ENCODE measurements at regions not wholly inside any gene's neighbourhood (a gene's known extent, or its start where the extent isn't known, plus 50 kb on each side); places are given as distances from the start of the nearest gene placed in this dataset.
A peak's percentile ranks its signal among the peaks of the same experiment; 100 is the strongest.

- Histone ChIP-seq H3K23ac (ENCODE audit: low read length) (no peak overlapping the region), H3K18ac (ENCODE audit: low read length) (no peak overlapping the region), H3K56ac (ENCODE audit: low read length) (no peak overlapping the region), H2BK15ac (replicated peaks; ENCODE audit: low read depth) (no peak overlapping the region), H3K4me1 (ENCODE audit: control insufficient read depth, low read depth, low read length) (no peaks in the 10 kb centered on the region), H3K36me3 (ENCODE audit: control insufficient read depth, insufficient read depth, low read length) (no peaks in the 10 kb centered on the region), H4K8ac (ENCODE audit: low read depth, low read length) (no peak overlapping the region), H4K5ac (ENCODE audit: low read length) (no peak overlapping the region), H3K4ac (ENCODE audit: low read depth, low read length) (no peak overlapping the region), H3K4me2 (ENCODE audit: low read length) (no peak overlapping the region), H3K9ac (ENCODE audit: low read length) (no peak overlapping the region), H2AK5ac (ENCODE audit: low read length) (no peak overlapping the region), H3K27me3 (ENCODE audit: insufficient read depth, low read length, poor library complexity) (no peaks in the 10 kb centered on the region), H3K79me2 (ENCODE audit: control insufficient read depth, insufficient read depth, low read length) (no peaks in the 10 kb centered on the region), H2BK5ac (ENCODE audit: low read length) (no peak overlapping the region), H3K4me3 (ENCODE audit: low read length) (no peak overlapping the region), H3K79me1 (ENCODE audit: low read length) (no peaks in the 10 kb centered on the region), H2BK120ac (ENCODE audit: low read depth, low read length) (no peak overlapping the region), H3K27ac (ENCODE audit: low read depth, low read length) (no peak overlapping the region)
- DNase-seq, result no peak
- WGBS (ENCODE audit: extremely low coverage, insufficient coverage, low lambda C conversion rate), result no CpG with 5 or more reads among the region's 5 CpGs
Observed at GRCh38 chr4:96767815-96768480, 928.1 kb downstream of the PDHA2 start.

GRCh38 chr4:96775501-96775900, 935.6 kb downstream of the PDHA2 start:
- no peak overlapping the region for H3K9ac ChIP-seq (ENCODE audit: low read length)
- H3K27me3 ChIP-seq (ENCODE audit: insufficient read depth, low read length, poor library complexity), result no peaks in the 10 kb centered on the region
- H3K27ac ChIP-seq (ENCODE audit: low read depth, low read length), result no peak overlapping the region
- H4K8ac ChIP-seq (ENCODE audit: low read depth, low read length), result no peak overlapping the region
- H3K36me3 ChIP-seq (ENCODE audit: control insufficient read depth, insufficient read depth, low read length), result no peaks in the 10 kb centered on the region
- H3K4me2 ChIP-seq (ENCODE audit: low read length), result no peak overlapping the region
- no peak for DNase-seq
- no peak overlapping the region for H3K23ac ChIP-seq (ENCODE audit: low read length)
- no peak overlapping the region for H3K4me3 ChIP-seq (ENCODE audit: low read length)
- H3K56ac ChIP-seq (ENCODE audit: low read length), result no peak overlapping the region
- H3K18ac ChIP-seq (ENCODE audit: low read length), result no peak overlapping the region
- no peak overlapping the region for H4K5ac ChIP-seq (ENCODE audit: low read length)
- no peaks in the 10 kb centered on the region for H3K79me1 ChIP-seq (ENCODE audit: low read length)
- H2BK15ac ChIP-seq (replicated peaks; ENCODE audit: low read depth), result no peak overlapping the region
- H3K4me1 ChIP-seq (ENCODE audit: control insufficient read depth, low read depth, low read length), result no peaks in the 10 kb centered on the region
- no peak overlapping the region for H2AK5ac ChIP-seq (ENCODE audit: low read length)
- WGBS (ENCODE audit: extremely low coverage, insufficient coverage, low lambda C conversion rate), result no CpG with 5 or more reads among the region's 2 CpGs
- no peaks in the 10 kb centered on the region for H3K79me2 ChIP-seq (ENCODE audit: control insufficient read depth, insufficient read depth, low read length)
- no peak overlapping the region for H2BK120ac ChIP-seq (ENCODE audit: low read depth, low read length)
- H3K4ac ChIP-seq (ENCODE audit: low read depth, low read length), result no peak overlapping the region
- no peak overlapping the region for H2BK5ac ChIP-seq (ENCODE audit: low read length)

- H2BK120ac ChIP-seq (ENCODE audit: low read depth, low read length), result no peak overlapping the region
- DNase-seq, result no peak
- H2AK5ac ChIP-seq (ENCODE audit: low read length), result no peak overlapping the region
- no peaks in the 10 kb centered on the region for H3K27me3 ChIP-seq (ENCODE audit: insufficient read depth, low read length, poor library complexity)
- no peak overlapping the region for H3K4me2 ChIP-seq (ENCODE audit: low read length)
- H4K8ac ChIP-seq (ENCODE audit: low read depth, low read length), result no peak overlapping the region
- no peaks in the 10 kb centered on the region for H3K4me1 ChIP-seq (ENCODE audit: control insufficient read depth, low read depth, low read length)
- H3K56ac ChIP-seq (ENCODE audit: low read length), result no peak overlapping the region
- no CpG with 5 or more reads among the region's 2 CpGs for WGBS (ENCODE audit: extremely low coverage, insufficient coverage, low lambda C conversion rate)
- no peak overlapping the region for H3K9ac ChIP-seq (ENCODE audit: low read length)
- no peak overlapping the region for H3K23ac ChIP-seq (ENCODE audit: low read length)
- no peaks in the 10 kb centered on the region for H3K79me2 ChIP-seq (ENCODE audit: control insufficient read depth, insufficient read depth, low read length)
- no peak overlapping the region for H2BK5ac ChIP-seq (ENCODE audit: low read length)
- no peaks in the 10 kb centered on the region for H3K79me1 ChIP-seq (ENCODE audit: low read length)
- H4K5ac ChIP-seq (ENCODE audit: low read length), result no peak overlapping the region
- no peaks in the 10 kb centered on the region for H3K36me3 ChIP-seq (ENCODE audit: control insufficient read depth, insufficient read depth, low read length)
- no peak overlapping the region for H3K4me3 ChIP-seq (ENCODE audit: low read length)
- H3K4ac ChIP-seq (ENCODE audit: low read depth, low read length), result no peak overlapping the region
- H3K27ac ChIP-seq (ENCODE audit: low read depth, low read length), result no peak overlapping the region
- no peak overlapping the region for H2BK15ac ChIP-seq (replicated peaks; ENCODE audit: low read depth)
- no peak overlapping the region for H3K18ac ChIP-seq (ENCODE audit: low read length)
Observed at GRCh38 chr4:96776920-96777527, 937.1 kb downstream of the PDHA2 start.

GRCh38 chr4:96784336-96784735, 944.4 kb downstream of the PDHA2 start:
- H3K18ac ChIP-seq (ENCODE audit: low read length), result no peak overlapping the region
- H3K27me3 ChIP-seq (ENCODE audit: insufficient read depth, low read length, poor library complexity), result no peaks in the 10 kb centered on the region
- no peak overlapping the region for H4K5ac ChIP-seq (ENCODE audit: low read length)
- no peak overlapping the region for H2BK5ac ChIP-seq (ENCODE audit: low read length)
- H3K36me3 ChIP-seq (ENCODE audit: control insufficient read depth, insufficient read depth, low read length), result no peaks in the 10 kb centered on the region
- no CpG with 5 or more reads among the region's 4 CpGs for WGBS (ENCODE audit: extremely low coverage, insufficient coverage, low lambda C conversion rate)
- H4K8ac ChIP-seq (ENCODE audit: low read depth, low read length), result no peak overlapping the region
- no peaks in the 10 kb centered on the region for H3K4me1 ChIP-seq (ENCODE audit: control insufficient read depth, low read depth, low read length)
- no peak overlapping the region for H2AK5ac ChIP-seq (ENCODE audit: low read length)
- DNase-seq, result no peak
- H2BK15ac ChIP-seq (replicated peaks; ENCODE audit: low read depth), result no peak overlapping the region
- no peak overlapping the region for H3K27ac ChIP-seq (ENCODE audit: low read depth, low read length)
- no peaks in the 10 kb centered on the region for H3K79me1 ChIP-seq (ENCODE audit: low read length)
- H3K4me3 ChIP-seq (ENCODE audit: low read length), result no peak overlapping the region
- no peak overlapping the region for H3K23ac ChIP-seq (ENCODE audit: low read length)
- no peak overlapping the region for H3K4me2 ChIP-seq (ENCODE audit: low read length)
- no peak overlapping the region for H3K4ac ChIP-seq (ENCODE audit: low read depth, low read length)
- H3K79me2 ChIP-seq (ENCODE audit: control insufficient read depth, insufficient read depth, low read length), result no peaks in the 10 kb centered on the region
- no peak overlapping the region for H3K56ac ChIP-seq (ENCODE audit: low read length)
- no peak overlapping the region for H3K9ac ChIP-seq (ENCODE audit: low read length)
- no peak overlapping the region for H2BK120ac ChIP-seq (ENCODE audit: low read depth, low read length)

DNA sequence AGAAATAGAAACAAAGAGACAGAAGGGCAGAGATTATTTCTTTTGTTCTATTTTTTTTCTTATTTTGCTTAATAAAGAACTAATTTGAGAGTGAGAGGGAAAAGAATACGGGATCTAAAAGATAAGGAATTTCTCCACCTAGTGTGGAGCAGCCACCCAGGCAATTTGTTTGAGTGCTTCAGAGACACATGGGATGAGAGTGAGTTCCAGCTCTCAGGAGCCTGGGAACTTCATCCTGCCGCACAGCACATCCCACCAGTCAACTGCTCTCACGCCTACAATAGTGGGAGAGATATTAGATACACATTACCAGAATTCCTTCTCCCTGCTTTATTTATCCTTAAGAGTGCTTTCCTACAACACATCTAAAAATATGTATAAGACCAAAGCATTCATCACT, 946.4 kb downstream of the PDHA2 start:
- Histone ChIP-seq H2BK5ac (ENCODE audit: low read length) (no peak overlapping the region), H3K4me1 (ENCODE audit: control insufficient read depth, low read depth, low read length) (no peaks in the 10 kb centered on the region), H3K27ac (ENCODE audit: low read depth, low read length) (no peak overlapping the region), H3K79me1 (ENCODE audit: low read length) (no peaks in the 10 kb centered on the region), H3K79me2 (ENCODE audit: control insufficient read depth, insufficient read depth, low read length) (no peaks in the 10 kb centered on the region), H3K4me2 (ENCODE audit: low read length) (no peak overlapping the region), H3K36me3 (ENCODE audit: control insufficient read depth, insufficient read depth, low read length) (no peaks in the 10 kb centered on the region), H3K56ac (ENCODE audit: low read length) (no peak overlapping the region), H2BK120ac (ENCODE audit: low read depth, low read length) (no peak overlapping the region), H3K9ac (ENCODE audit: low read length) (no peak overlapping the region), H4K5ac (ENCODE audit: low read length) (no peak overlapping the region), H4K8ac (ENCODE audit: low read depth, low read length) (no peak overlapping the region), H3K4ac (ENCODE audit: low read depth, low read length) (no peak overlapping the region), H3K18ac (ENCODE audit: low read length) (no peak overlapping the region), H3K23ac (ENCODE audit: low read length) (no peak overlapping the region), H3K27me3 (ENCODE audit: insufficient read depth, low read length, poor library complexity) (no peaks in the 10 kb centered on the region), H2BK15ac (replicated peaks; ENCODE audit: low read depth) (no peak overlapping the region), H2AK5ac (ENCODE audit: low read length) (no peak overlapping the region), H3K4me3 (ENCODE audit: low read length) (no peak overlapping the region)
- WGBS (ENCODE audit: extremely low coverage, insufficient coverage, low lambda C conversion rate), result no CpG with 5 or more reads among the region's 3 CpGs
- DNase-seq, result peak; percentile 19

GRCh38 chr4:96787766-96788165, 947.9 kb downstream of the PDHA2 start:
- Histone ChIP-seq H3K4ac (ENCODE audit: low read depth, low read length) (no peak overlapping the region), H3K18ac (ENCODE audit: low read length) (no peak overlapping the region), H2BK15ac (replicated peaks; ENCODE audit: low read depth) (no peak overlapping the region), H2BK120ac (ENCODE audit: low read depth, low read length) (no peak overlapping the region), H3K79me2 (ENCODE audit: control insufficient read depth, insufficient read depth, low read length) (no peaks in the 10 kb centered on the region), H3K36me3 (ENCODE audit: control insufficient read depth, insufficient read depth, low read length) (no peaks in the 10 kb centered on the region), H2BK5ac (ENCODE audit: low read length) (no peak overlapping the region), H3K4me3 (ENCODE audit: low read length) (no peak overlapping the region), H3K27ac (ENCODE audit: low read depth, low read length) (no peak overlapping the region), H3K9ac (ENCODE audit: low read length) (no peak overlapping the region), H3K4me2 (ENCODE audit: low read length) (no peak overlapping the region), H3K79me1 (ENCODE audit: low read length) (no peaks in the 10 kb centered on the region), H4K8ac (ENCODE audit: low read depth, low read length) (no peak overlapping the region), H3K27me3 (ENCODE audit: insufficient read depth, low read length, poor library complexity) (no peaks in the 10 kb centered on the region), H3K56ac (ENCODE audit: low read length) (no peak overlapping the region), H2AK5ac (ENCODE audit: low read length) (no peak overlapping the region), H3K4me1 (ENCODE audit: control insufficient read depth, low read depth, low read length) (no peaks in the 10 kb centered on the region), H3K23ac (ENCODE audit: low read length) (no peak overlapping the region), H4K5ac (ENCODE audit: low read length) (no peak overlapping the region)
- no peak for DNase-seq
- WGBS (ENCODE audit: extremely low coverage, insufficient coverage, low lambda C conversion rate), result no CpG with 5 or more reads among the region's 1 CpG
